HG03196 (cell line): ENCODE measurements at regions not wholly inside any gene's neighbourhood (a gene's known extent, or its start where the extent isn't known, plus 50 kb on each side); places are given as distances from the start of the nearest gene placed in this dataset.
"Not testable (repeated sequence)": the region's sequence is repeated elsewhere in the genome, so short reads cannot be mapped to it uniquely, and the experiment has no call there.

Experiments
- ATAC-seq: cut with Tn5 transposase; IDR thresholded peaks from one replicate; pipeline ENCODE4 v1.9.1; 2021; ENCODE audit not compliant: unreplicated experiment

DNA sequence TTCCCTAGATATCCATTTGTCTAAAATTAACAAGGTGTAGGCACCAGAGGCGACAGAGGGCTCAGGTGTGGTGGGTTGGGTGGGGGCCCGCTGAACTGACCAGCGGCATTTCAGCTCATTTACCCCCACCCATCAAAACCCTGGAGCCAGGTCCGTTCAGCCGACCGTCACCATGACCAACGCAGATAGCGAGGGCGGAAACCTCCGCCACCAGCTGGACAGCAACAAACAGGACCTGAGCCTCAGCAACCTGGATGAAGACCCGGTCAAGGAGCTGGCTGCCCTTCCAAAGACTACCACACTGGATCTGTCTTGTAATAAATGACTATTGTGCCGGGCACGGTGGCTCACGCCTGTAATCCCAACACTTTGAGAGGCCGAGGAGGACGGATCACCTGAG lies 120.8 kb upstream of the LGSN start:
- no peak for ATAC-seq

DNA sequence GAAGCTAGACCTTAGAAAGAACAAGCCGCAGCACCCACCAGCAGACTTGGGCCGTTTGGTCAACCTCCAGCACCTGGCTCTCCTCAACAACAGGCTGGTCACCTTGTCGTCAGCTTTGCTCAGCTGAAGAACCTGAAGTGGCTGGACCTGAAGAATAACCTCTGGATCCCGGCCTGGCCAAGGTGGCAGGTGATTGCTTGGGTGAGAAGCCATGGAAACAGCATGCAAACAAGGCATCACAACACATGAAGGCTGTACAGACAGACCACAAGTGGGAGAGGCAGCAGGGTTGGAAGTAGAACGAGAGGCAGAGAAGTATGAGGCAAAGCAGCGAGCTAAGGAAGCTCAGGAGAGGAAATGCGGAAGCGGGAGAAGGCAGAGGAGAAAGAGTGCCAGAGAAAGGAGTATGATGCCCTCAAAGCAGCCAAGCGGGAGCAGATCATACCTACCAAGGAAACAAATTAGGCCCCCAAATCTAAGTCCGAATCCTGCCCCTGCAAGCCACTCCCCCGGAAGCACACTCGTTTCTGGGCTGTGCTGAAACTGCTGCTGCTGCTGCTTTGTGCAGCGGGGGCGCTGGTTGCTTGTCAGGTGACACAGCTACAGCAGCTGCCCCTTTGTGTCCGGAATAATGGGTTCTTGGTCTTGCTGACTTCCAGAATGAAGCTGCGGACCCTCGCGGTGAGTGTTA lies 121.6 kb upstream of the LGSN start:
- ATAC-seq, result no peak

DNA sequence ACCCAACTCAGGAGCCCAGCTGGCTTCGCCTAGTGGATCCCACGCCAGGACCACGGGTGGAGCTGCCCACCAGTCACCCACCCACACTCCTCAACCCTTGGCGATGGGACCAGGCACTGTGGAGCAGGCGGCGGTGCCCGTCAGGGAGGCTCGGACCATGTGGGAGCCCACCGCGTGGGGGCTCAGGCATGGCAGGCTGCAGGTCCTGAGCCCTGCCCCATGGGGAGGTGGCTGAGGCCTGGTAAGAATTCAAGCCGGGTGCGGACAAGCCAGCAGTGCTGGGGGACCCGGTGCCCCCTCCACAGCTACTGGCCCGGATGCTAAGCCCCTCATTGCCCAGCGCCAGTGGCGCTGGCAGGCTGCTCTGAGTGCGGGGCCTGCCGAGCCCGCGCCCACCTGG lies 123.1 kb upstream of the LGSN start:
- no peak for ATAC-seq

DNA sequence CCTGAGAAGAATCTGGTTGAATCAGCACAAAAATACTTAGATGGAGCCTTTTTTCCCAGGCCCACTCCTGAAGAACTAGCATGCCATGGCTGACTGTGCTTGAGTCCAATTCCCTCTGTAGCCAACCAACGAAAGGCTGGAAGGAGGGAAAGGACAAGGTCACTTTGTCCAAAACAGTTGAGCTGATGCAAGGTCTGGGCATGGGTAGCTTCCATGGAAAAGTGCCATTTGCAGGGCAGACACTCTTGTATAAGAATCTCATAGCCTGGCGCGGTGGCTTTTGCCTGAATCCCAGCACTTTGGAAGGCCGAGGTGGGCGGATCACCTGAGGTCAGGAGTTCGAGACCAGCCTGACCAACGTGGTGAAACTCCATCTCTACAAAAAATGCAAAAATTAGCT lies 125.0 kb upstream of the LGSN start:
- ATAC-seq, result no peak

DNA sequence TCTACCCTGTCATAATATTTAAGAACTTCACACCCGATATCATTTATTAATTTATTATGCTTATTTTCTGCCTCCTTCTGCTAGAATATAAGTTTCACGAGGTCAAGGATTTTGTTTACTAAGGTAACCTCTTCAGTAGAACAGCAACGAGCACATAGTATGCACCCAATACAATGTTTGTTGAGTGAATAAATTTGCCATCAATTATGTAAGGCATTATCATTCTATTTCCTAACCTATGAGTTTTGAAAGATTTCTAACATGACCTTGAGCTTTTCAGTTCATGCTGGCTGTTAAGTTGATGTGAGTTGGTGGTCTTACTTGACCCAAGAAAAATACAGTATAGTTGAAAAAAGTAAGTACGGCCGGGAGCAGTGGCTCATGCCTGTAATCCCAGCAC lies 125.9 kb upstream of the LOC128125822 start:
- ATAC-seq, result no peak

DNA sequence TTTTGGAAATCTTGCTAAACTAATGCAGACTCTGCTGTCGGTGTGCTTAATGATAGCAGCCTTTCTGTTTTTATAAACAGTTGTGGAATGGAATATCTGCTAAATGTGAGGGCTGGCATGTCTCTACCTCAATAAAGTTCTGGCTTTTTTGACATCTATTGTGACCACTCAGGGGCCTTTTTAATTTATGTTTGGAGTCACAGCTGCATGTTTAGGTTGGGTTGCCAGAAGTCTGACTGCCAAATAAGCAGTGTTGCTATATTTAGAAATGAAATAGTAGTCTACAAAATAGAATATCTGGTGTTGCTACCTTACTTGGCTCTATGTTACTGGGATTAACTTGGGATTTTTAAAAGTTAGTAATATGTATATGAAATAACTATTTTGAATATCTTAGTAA lies 125.1 kb upstream of the LOC128125822 start:
- no peak for ATAC-seq

DNA sequence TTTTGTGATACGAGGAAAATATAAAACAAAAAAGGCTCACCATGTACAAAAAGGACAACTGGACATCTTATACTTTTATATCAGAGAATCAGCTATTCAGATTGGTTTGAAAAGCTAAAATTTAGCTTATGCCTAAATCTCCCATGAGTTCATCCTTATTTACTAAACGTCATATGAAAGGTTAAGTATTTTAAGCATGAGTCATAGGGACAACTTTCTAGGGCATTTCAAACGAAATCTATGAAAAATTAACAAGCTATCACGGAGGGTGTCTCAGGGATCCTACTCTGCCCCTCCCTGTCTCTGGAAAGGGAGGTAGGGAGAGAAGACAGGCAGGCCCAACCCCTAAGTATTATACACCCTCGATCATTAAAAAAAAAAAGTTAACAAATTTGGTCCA lies 124.1 kb upstream of the LOC128125822 start:
- ATAC-seq, result no peak

DNA sequence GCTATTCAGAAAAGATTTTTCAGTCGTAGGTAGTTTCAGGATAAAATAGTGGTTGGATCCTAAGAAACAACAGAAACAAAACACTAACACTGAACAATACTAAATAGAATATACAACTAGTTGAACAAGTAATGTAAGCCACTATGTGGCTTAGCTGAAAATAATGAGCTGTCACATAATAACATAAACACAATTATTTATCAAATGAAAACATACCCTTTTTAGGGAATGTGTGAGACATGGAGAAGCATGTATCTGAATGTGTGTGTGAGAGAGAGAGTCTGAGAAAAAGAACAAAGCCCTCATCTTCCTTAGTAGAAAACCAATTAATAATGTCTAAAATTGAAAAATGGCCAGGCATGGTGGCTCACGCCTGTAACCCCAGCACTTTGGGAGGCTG lies 122.6 kb upstream of the LOC128125822 start:
- ATAC-seq, result no peak

DNA sequence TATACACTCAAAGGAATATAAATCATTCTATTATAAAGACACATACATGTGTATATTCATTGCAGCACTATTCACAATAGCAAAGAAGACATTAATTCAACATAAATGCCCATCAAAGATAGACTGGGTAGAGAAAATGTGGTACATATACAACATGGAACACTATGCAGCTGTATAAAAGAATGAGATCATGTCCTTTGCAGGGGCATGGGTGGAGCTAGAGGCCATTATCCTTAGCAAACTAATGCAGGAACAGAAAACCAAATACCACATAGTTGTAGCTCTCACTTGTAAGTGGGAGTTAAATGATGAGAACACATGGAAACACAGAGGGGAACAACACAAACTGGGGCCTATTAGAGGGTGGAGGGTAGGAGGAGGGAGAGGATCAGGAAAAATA lies 121.0 kb upstream of the LOC128125822 start:
- no peak for ATAC-seq

DNA sequence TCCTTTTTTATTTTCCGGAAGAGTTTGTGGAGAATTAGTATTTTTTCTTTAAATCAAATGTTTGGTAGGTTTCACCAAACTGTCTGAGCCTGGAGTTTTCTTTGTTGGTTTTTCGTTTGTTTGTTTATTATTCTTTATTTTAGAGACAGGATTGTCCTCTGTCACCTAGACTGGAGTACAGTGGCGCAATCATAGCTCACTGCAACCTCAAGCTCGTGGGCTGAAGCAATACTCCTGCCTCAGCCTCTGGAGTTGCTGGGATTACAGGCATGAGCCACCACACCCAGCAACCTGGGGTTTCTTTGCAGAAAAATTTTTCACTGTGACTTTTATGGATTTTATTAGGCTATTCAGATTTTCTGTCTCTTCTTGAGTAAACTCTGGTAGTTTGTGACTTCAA lies 120.2 kb upstream of the LOC128125822 start:
- no peak for ATAC-seq

DNA sequence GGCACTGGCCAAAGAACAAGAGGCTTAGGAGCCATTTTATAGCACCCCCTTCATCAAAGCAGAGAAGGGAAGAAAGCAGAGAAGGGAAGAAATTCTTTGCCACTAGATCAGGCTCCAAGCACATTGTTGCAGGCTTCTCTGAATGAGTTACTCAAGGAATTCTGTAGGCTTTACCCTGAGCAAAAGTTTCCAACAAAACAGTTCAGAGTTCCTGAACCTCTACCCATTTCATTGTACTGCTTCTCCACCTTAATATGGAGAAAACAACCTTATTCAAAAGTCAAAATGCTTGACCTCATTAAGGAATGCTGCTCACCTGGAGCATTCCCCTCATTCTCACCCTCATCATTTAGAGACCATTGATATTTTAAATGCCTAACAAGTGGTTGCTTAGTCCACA lies 115.5 kb upstream of the LOC128125822 start:
- ATAC-seq, result no peak

DNA sequence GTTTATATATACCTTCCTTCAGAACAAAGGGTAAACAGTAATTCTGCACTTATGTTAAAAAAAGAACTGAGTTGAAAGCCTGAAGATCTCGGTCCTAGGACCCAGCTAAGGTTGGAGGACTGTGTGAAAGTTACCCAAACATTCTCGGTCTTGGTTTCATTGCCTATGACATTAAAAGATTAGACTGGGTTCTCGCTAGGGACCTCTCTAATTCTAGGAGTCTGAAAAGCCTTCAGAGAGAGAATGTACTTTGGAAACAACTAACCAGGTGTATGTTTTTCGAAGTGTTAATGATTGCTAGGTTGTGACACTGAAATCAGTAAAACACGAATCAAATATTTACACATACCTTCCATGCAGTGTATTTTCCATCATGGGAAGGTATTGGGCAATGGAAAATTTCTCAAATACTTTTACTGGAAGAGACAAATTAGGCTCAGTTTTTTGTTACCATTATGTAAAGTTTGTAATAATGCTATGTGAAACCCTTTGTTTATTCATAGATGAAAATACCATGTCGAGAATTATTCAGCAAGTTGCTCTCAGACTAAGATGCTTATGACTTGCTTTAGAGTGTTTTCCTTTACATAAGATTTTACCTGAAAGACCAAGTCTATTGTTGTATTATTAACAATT lies 113.7 kb upstream of the LOC128125822 start:
- ATAC-seq, result no peak

DNA sequence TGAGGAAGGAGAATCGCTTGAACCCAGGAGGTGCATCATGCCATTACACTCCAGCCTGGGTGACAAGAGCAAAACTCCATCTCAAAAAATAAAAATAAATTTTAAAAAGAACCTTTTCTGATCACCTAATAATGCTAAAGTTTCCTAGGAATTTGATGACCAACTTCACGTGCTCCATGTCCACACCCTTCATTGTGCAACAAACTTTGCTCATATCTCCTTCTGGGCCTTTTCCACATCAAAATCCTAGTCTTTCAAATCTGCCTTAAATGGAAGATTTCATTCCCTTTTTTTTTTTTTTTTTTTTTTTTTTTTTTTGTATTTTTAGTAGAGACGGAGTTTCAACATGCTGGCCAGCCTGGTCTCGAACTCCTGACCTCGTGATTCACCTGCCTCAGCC lies 112.5 kb upstream of the LOC128125822 start:
- ATAC-seq, result no peak

DNA sequence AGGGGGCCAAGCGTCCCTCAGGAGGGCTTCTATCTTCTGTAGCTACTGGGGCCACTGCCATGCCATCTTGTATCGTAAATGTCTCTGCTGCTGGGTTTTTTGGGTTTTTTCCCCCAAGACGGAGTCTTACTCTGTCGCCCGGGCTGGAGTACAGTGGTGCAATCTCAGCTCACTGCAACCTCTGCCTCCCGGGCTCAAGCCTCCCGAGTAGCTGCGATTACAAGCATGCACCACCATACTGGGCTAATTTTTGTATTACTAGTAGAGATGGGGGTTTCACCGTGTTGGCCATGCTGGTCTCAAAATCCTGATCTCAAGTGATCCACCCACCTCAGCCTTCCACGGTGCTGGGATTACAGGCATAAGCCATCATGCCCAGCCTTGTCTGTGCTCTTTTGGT lies 111.3 kb upstream of the LOC128125822 start:
- ATAC-seq, result no peak

DNA sequence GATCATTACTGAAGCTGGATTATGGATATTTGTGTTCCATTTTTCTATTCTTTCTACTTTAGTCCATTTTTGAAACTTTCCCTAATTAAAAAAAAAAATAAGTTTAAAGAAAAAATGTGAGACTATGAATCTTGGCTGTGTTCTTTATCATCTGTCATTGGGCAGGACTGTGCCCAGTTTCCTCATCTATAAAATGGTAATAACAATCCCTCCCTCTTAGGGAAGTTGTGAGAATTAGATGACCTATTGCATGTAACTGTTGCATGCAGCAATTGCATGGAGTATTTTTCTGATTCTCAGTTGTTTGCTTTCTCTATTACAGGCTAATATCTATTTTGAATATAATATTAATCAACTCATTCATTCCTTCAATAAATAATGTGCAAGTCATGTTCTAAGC lies 108.2 kb upstream of the LOC128125822 start:
- ATAC-seq, result no peak

DNA sequence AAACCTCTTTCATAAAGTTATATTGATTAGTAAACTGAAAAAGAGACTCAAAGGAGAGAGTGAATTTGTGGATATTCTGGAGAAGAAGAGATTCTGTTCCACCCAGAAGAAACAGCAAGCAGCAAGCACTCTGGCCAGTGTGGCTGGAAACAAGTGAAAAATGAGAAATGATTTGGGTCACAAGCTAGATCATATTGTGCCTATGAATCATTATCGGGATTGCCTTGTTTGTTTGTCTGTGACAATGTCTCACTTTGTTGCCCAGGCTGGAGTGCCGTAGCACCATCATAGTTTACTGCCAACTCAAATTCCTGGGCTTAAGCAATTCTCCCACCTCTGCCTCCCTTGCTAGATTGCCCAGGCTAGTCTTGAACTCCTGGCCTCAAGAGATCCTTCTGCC lies 106.5 kb upstream of the LOC128125822 start:
- no peak for ATAC-seq

DNA sequence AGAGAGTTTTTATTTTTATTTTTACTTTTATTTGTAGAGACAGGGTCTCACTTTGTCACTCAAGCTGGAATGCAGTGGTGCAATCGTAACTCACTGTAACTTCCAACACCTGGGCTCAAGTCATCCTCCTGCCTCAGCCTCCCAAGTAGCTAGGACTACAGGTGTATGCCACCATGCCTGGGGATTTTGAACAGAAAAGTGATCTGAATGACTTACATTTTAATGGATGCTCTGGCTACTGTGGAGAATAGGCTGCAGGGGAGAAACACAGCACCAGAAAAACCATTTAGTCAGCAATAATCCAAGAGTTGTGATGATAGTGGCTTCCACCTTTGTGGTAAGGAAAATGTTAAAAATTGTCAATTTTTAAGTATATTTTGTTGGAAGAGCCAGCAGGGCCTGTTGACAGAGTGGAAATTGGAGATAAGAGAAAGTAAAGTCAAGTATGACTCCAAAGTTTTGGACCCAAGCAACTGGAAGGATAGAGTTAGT lies 106.0 kb upstream of the LOC128125822 start:
- no peak for ATAC-seq

DNA sequence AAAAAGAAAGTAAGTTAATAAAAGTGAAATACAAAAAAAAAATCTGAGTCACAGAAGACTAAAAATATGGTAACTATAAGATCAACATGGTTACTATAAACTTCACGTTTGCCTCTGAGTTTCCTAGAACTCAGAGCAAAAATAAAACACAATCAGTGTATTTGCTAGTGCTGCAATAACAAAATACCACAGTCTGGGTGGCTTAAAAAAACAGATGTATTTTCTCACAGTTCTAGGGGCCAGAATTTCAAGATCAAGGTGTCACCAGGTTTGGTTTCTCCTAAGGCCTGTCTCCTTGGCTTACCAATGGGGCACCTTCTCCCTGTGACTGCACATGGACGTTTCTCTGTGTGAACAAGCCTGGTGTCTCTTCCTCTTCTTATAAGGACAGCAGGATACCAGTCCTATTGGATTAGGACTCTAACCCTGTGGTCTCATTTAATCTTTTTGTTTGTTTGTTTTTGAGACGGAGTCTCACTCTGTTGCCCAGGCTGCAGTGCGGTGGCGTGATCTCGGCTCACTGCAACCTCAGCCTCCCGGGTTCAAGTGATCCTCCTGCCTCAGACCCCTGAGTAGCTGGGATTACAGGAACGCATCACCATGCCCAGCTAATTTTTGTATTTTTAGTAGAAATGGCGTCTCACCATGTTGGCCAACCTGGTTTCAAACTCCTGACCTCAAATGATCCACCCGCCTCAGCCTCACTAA lies 104.9 kb upstream of the LOC128125822 start:
- no peak for ATAC-seq

DNA sequence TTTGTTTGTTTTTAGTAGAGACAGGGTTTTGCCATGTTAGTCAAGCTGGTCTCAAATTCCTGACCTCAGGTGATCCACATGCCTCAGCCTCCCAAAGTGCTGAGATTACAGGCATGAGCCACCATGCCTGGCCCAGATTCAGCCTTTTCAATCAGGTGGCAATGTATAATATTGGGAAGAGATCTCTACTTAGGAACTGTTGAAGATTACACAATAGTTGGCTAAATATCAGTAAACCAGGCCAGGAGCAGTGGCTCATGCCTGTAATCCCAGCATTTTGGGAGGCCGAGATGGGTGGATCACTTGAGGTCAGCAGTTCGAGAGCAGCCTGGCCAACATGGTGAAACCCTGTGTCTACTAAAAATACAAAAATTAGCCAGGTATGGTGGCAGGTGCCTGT lies 101.1 kb upstream of the LOC128125822 start:
- ATAC-seq, result not testable (repeated sequence)

DNA sequence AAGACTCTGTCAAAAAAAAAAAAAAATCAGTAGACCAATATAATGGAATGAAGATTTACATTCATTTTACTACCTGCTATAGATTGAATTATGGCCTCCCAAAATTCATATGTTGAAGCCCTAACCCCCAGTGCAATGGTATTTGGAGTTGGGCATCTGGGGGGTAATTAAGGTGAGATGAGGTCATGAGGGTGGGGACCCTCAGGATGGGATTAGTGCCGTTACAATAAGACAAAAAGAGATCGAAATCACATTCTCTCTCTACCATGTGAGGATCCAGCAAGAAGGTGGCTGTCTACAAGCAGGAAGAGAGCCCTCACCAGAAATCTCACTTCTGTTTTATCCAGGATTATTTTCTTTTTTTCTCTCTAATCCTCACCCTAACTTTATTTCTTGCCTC lies 100.6 kb upstream of the LOC128125822 start:
- no peak for ATAC-seq

DNA sequence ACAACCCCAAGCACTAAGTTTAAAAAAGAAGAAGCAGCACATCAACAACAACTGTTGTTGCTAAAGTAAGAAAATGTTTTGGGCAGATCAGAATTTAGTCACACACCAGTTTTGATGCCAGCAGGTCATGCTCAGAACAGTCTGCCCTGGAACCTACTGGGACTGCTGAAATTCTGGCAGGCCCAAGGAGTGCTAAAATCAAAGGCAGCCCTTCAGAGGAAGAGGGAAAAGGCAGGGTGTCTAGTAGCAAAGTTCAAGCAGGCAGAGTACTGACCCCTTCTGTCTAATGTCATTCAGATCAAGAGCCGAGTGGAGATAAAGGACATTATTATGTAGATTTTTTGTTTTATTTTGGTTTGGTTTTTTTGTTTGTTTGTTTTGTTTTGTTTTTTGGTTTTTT lies 96.6 kb upstream of the LOC128125822 start:
- no peak for ATAC-seq

DNA sequence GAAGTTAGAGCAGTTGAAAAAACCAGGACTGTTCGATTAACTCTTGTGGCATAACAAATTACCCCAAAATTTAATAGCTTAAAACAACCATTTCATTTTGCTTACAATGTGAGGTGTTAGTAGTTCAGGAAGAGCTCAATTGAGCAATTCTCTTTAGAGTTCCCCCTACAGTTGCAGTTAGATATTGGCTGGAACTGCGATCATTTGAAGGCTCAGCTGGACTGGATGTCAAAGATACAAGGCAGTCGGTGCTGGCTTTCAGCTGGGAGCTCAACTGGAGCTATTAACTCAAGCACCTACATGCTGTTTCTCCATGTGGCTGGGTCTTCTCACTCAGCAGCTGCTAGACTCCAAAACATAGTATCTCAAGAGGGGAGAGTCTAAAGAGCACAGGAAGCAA lies 96.0 kb upstream of the LOC128125822 start:
- no peak for ATAC-seq
